ENCODE measurements at regions not wholly inside any gene's neighbourhood (a gene's known extent, or its start where the extent isn't known, plus 50 kb on each side); places are given as distances from the start of the nearest gene placed in this dataset.

GRCh38 chr21:35377505-35378090 lies 328.5 kb upstream of the RUNX1 start:
- no peak for DNase-seq (ENCODE audit: low spot score)
- Histone ChIP-seq H3K79me2 (ENCODE audit: insufficient read depth, low read depth, low read length) (no peaks in the 10 kb centered on the region), H3K36me3 (ENCODE audit: insufficient read depth, low read length) (no peaks in the 10 kb centered on the region), H3K27ac (ENCODE audit: low read depth, low read length, poor library complexity, severe bottlenecking) (no peak overlapping the region), H3K9me2 (ENCODE audit: insufficient read depth, low read length) (no peaks in the 10 kb centered on the region), H3K4me3 (ENCODE audit: low read depth, low read length, poor library complexity, severe bottlenecking) (no peak overlapping the region), H2AFZ (ENCODE audit: low read length) (no peak overlapping the region), H3K4me2 (ENCODE audit: low read length) (no peak overlapping the region), H3K4me1 (ENCODE audit: insufficient read depth, low read length, poor library complexity, severe bottlenecking) (peaks cover 3% of the 10 kb centered on the region), H4K20me1 (ENCODE audit: insufficient read depth, low read length) (no peaks in the 10 kb centered on the region), H3K9me3 (ENCODE audit: low read length) (no peaks in the 10 kb centered on the region)
- no TSS peak for BruUV-seq (replicated peaks)
- CTCF ChIA-PET (ENCODE audit: unreplicated experiment) = no interaction called here
- TF ChIP-seq EZH2phosphoT487 (IDR thresholded peaks at IDR 0.05; ENCODE audit: borderline replicate concordance, low read depth, low read length) (no peak), CTCF (conservative IDR thresholded peaks at IDR 0.05; ENCODE audit: low read length) (no peak)
- intact Hi-C loops (cut with micrococcal nuclease; ENCODE audit: unreplicated experiment) = no loop called here
- POLR2A ChIA-PET = interaction anchor here (1.1 kb wide), 1 partner anchor 8 kb away, joined by 3 read pairs; no protein-coding TSS in a partner anchor

- no peaks in the 10 kb centered on the region for H3K36me3 ChIP-seq (ENCODE audit: insufficient read depth, low read length)
- no peak overlapping the region for H3K27ac ChIP-seq (ENCODE audit: low read depth, low read length, poor library complexity, severe bottlenecking)
- CTCF ChIA-PET (ENCODE audit: unreplicated experiment) = no interaction called here
- H3K79me2 ChIP-seq (ENCODE audit: insufficient read depth, low read depth, low read length) = no peaks in the 10 kb centered on the region
- peaks cover 3% of the 10 kb centered on the region for H3K4me1 ChIP-seq (ENCODE audit: insufficient read depth, low read length, poor library complexity, severe bottlenecking)
- no peaks in the 10 kb centered on the region for H3K9me2 ChIP-seq (ENCODE audit: insufficient read depth, low read length)
- DNase-seq (ENCODE audit: low spot score) = no peak
- intact Hi-C loops (cut with micrococcal nuclease; ENCODE audit: unreplicated experiment) = no loop called here
- no TSS peak for BruUV-seq (replicated peaks)
- no peak overlapping the region for H3K4me2 ChIP-seq (ENCODE audit: low read length)
- H3K9me3 ChIP-seq (ENCODE audit: low read length) = no peaks in the 10 kb centered on the region
- H2AFZ ChIP-seq (ENCODE audit: low read length) = no peak overlapping the region
- H3K4me3 ChIP-seq (ENCODE audit: low read depth, low read length, poor library complexity, severe bottlenecking) = no peak overlapping the region
- POLR2A ChIA-PET = no interaction called here
- H4K20me1 ChIP-seq (ENCODE audit: insufficient read depth, low read length) = no peaks in the 10 kb centered on the region
- TF ChIP-seq EZH2phosphoT487 (IDR thresholded peaks at IDR 0.05; ENCODE audit: borderline replicate concordance, low read depth, low read length) (no peak), CTCF (conservative IDR thresholded peaks at IDR 0.05; ENCODE audit: low read length) (no peak)
Observed at GRCh38 chr21:35376406-35377135, 327.5 kb upstream of the RUNX1 start.

- no peak for TF ChIP-seq CTCF (conservative IDR thresholded peaks at IDR 0.05; ENCODE audit: low read length)
- no peak for TF ChIP-seq EZH2phosphoT487 (IDR thresholded peaks at IDR 0.05; ENCODE audit: borderline replicate concordance, low read depth, low read length)
- Histone ChIP-seq H2AFZ (ENCODE audit: low read length) (no peak overlapping the region), H3K79me2 (ENCODE audit: insufficient read depth, low read depth, low read length) (no peaks in the 10 kb centered on the region), H3K27ac (ENCODE audit: low read depth, low read length, poor library complexity, severe bottlenecking) (no peak overlapping the region), H4K20me1 (ENCODE audit: insufficient read depth, low read length) (no peaks in the 10 kb centered on the region), H3K36me3 (ENCODE audit: insufficient read depth, low read length) (no peaks in the 10 kb centered on the region), H3K9me2 (ENCODE audit: insufficient read depth, low read length) (no peaks in the 10 kb centered on the region), H3K9me3 (ENCODE audit: low read length) (no peaks in the 10 kb centered on the region), H3K4me1 (ENCODE audit: insufficient read depth, low read length, poor library complexity, severe bottlenecking) (peaks cover 3% of the 10 kb centered on the region), H3K4me2 (ENCODE audit: low read length) (no peak overlapping the region), H3K4me3 (ENCODE audit: low read depth, low read length, poor library complexity, severe bottlenecking) (no peak overlapping the region)
- intact Hi-C loops (cut with micrococcal nuclease; ENCODE audit: unreplicated experiment) = no loop called here
- POLR2A ChIA-PET = interaction anchor here (0.6 kb wide), 1 partner anchor 62 kb away, joined by 3 read pairs; no protein-coding TSS in a partner anchor
- DNase-seq (ENCODE audit: low spot score) = no peak
- BruUV-seq (replicated peaks) = no TSS peak
- CTCF ChIA-PET (ENCODE audit: unreplicated experiment) = no interaction called here
Observed at GRCh38 chr21:35375115-35375514, 326.0 kb upstream of the RUNX1 start.

All from OCI-LY7 (cell line).